Endodermal cell (in vitro differentiated cells): ENCODE measurements at regions not wholly inside any gene's neighbourhood (a gene's known extent, or its start where the extent isn't known, plus 50 kb on each side); places are given as distances from the start of the nearest gene placed in this dataset.

Source experiments
- DNase-seq: peaks from one replicate; pipeline ENCODE4 v3.0.0-alpha.2; 2017
- H3K27ac ChIP-seq: 2 replicates; pipeline ENCODE4 v1.5.1; 2013; ENCODE audit warnings: mild to moderate bottlenecking, low read depth, low read length, moderate library complexity
- H3K27me3 ChIP-seq: 2 replicates; pipeline ENCODE4 v1.6.1; 2013; ENCODE audit warnings: mild to moderate bottlenecking, low read length, moderate library complexity; ENCODE audit not compliant: insufficient read depth, control insufficient read depth, poor library complexity, severe bottlenecking
- H3K36me3 ChIP-seq: 2 replicates; pipeline ENCODE4 v1.7.0; 2013; ENCODE audit warnings: mild to moderate bottlenecking, low read length, moderate library complexity; ENCODE audit not compliant: control insufficient read depth, insufficient read depth
- H3K4me1 ChIP-seq: one replicate; pipeline ENCODE4 v1.7.0; 2013; ENCODE audit warnings: low read length; ENCODE audit not compliant: control insufficient read depth, insufficient read depth
- H3K4me3 ChIP-seq: 2 replicates; pipeline ENCODE4 v1.5.1; 2013; ENCODE audit warnings: mild to moderate bottlenecking, low read length, moderate library complexity
- H3K9ac ChIP-seq: 2 replicates; pipeline ENCODE4 v1.6.1; 2013; ENCODE audit warnings: mild to moderate bottlenecking, low read length, moderate library complexity; ENCODE audit not compliant: poor library complexity, severe bottlenecking; ENCODE audit errors: extremely low read depth
- H3K9me3 ChIP-seq: 2 replicates; pipeline ENCODE4 v1.6.1; 2013; ENCODE audit warnings: mild to moderate bottlenecking, low read length, moderate library complexity; ENCODE audit not compliant: control insufficient read depth
- H3K27ac Mint-ChIP-seq: 2 replicates; pipeline ENCODE4 v1.8.0; 2020; ENCODE audit warnings: mixed read lengths
- H3K27me3 Mint-ChIP-seq: 2 replicates; pipeline ENCODE4 v1.8.0; 2021; ENCODE audit warnings: mild to moderate bottlenecking, mixed read lengths; ENCODE audit not compliant: insufficient read depth
- H3K36me3 Mint-ChIP-seq: 2 replicates; pipeline ENCODE4 v1.8.0; 2020; ENCODE audit warnings: low read depth, mixed read lengths
- H3K4me1 Mint-ChIP-seq: 2 replicates; pipeline ENCODE4 v1.8.0; 2020; ENCODE audit warnings: mixed read lengths
- H3K4me3 Mint-ChIP-seq: 2 replicates; pipeline ENCODE4 v1.8.0; 2020; ENCODE audit warnings: mild to moderate bottlenecking, moderate library complexity, mixed read lengths
- H3K9me3 Mint-ChIP-seq: 2 replicates; pipeline ENCODE4 v1.8.0; 2020; ENCODE audit warnings: mild to moderate bottlenecking, mixed read lengths
- WGBS, 2 experiments: methylation state at CpG; one replicate each; pipeline versions ENCODE4 v1.1.5 to v1.1.7; 2013; ENCODE audit warnings: missing lambda C conversion rate in 2 of 2, mixed read lengths in 1 of 2; ENCODE audit not compliant: insufficient coverage in 1 of 2, insufficient read length in 1 of 2; 5-methylcytosine and 5-hydroxymethylcytosine counted together
- TF ChIP-seq, protein P1 (sequence below): fragments of 200-600 bp; sonication (generic); conservative IDR thresholded peaks from 2 replicates; pipeline ENCODE4 v1.5.0; 2021; ENCODE audit warnings: antibody characterized with exemption, mild to moderate bottlenecking

DNA sequence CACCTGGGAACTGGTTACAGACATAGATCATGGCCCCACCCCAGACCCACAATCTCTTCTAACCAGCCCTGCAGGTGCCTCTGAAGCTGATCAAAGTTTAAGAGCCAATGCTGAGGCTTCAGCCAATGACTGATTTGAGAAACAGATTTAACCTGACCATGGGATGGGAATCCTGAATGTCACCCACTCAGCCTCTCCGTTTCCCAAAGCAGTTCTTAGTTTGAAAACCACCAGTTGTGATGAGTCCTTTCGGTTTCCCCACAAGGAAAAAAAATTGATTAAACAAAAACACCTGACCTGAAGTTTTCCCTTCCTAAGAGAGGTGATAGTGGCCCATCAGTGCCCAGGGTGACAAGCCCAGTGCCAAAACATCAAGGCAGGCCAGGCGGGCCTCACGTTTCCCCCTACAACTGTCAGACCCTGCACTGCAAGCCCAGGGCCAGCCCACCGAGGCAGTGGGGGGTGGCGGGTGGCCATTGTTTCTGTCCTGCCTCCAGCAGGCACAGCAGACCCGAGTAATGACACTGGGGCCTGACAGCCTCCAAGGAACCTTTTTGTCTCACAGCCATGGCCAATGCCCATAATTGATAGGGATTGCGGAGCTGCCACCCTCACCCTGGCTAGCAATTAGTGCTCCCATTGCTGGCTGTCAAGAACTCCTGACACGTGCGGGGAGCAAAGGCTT lies 75.4 kb upstream of the ZMIZ1 start:
- 77 to 79% methylated on average over 8 to 10 of the region's 10 CpGs for WGBS, 2 experiments
- H3K27me3 ChIP-seq: no peaks in the 10 kb centered on the region
- H3K4me1 Mint-ChIP-seq: peaks cover 7% of the 10 kb centered on the region
- no peaks in the 10 kb centered on the region for H3K27me3 Mint-ChIP-seq
- H3K27ac ChIP-seq: peak overlapping the region; percentile 32
- H3K9me3 Mint-ChIP-seq: peaks cover 3% of the 10 kb centered on the region
- no peak overlapping the region for H3K27ac Mint-ChIP-seq
- no peak overlapping the region for H3K9ac ChIP-seq
- TF ChIP-seq, protein P1, sequence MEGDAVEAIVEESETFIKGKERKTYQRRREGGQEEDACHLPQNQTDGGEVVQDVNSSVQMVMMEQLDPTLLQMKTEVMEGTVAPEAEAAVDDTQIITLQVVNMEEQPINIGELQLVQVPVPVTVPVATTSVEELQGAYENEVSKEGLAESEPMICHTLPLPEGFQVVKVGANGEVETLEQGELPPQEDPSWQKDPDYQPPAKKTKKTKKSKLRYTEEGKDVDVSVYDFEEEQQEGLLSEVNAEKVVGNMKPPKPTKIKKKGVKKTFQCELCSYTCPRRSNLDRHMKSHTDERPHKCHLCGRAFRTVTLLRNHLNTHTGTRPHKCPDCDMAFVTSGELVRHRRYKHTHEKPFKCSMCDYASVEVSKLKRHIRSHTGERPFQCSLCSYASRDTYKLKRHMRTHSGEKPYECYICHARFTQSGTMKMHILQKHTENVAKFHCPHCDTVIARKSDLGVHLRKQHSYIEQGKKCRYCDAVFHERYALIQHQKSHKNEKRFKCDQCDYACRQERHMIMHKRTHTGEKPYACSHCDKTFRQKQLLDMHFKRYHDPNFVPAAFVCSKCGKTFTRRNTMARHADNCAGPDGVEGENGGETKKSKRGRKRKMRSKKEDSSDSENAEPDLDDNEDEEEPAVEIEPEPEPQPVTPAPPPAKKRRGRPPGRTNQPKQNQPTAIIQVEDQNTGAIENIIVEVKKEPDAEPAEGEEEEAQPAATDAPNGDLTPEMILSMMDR: no peak
- no peak overlapping the region for H3K4me3 ChIP-seq
- no peak overlapping the region for H3K4me3 Mint-ChIP-seq
- no peak for DNase-seq
- no peaks in the 10 kb centered on the region for H3K36me3 Mint-ChIP-seq
- no peaks in the 10 kb centered on the region for H3K36me3 ChIP-seq
- H3K9me3 ChIP-seq: no peaks in the 10 kb centered on the region
- no peaks in the 10 kb centered on the region for H3K4me1 ChIP-seq

- TF ChIP-seq, protein P1: no peak
- Mint-ChIP-seq H3K4me1 (peaks cover 7% of the 10 kb centered on the region), H3K27ac (no peak overlapping the region), H3K4me3 (no peak overlapping the region), H3K9me3 (no peaks in the 10 kb centered on the region), H3K27me3 (no peaks in the 10 kb centered on the region), H3K36me3 (no peaks in the 10 kb centered on the region)
- no peak overlapping the region for H3K4me3 ChIP-seq
- no peaks in the 10 kb centered on the region for H3K4me1 ChIP-seq
- WGBS, 2 experiments: 91 to 94% methylated on average over 5 to 14 of the region's 14 CpGs
- no peak for DNase-seq
- H3K36me3 ChIP-seq: no peaks in the 10 kb centered on the region
- no peak overlapping the region for H3K27ac ChIP-seq
- H3K9ac ChIP-seq: no peak overlapping the region
- H3K9me3 ChIP-seq: no peaks in the 10 kb centered on the region
- no peaks in the 10 kb centered on the region for H3K27me3 ChIP-seq
Observed at GRCh38 chr10:78995987-78996791, 72.6 kb upstream of the ZMIZ1 start.

- DNase-seq: no peak
- Histone ChIP-seq H3K4me3 (no peak overlapping the region), H3K36me3 (no peaks in the 10 kb centered on the region), H3K9ac (no peak overlapping the region), H3K27ac (no peak overlapping the region), H3K4me1 (no peaks in the 10 kb centered on the region), H3K9me3 (no peaks in the 10 kb centered on the region), H3K27me3 (no peaks in the 10 kb centered on the region)
- no peaks in the 10 kb centered on the region for H3K27me3 Mint-ChIP-seq
- TF ChIP-seq, protein P1: no peak
- no peaks in the 10 kb centered on the region for H3K36me3 Mint-ChIP-seq
- no peak overlapping the region for H3K4me3 Mint-ChIP-seq
- no peaks in the 10 kb centered on the region for H3K9me3 Mint-ChIP-seq
- H3K4me1 Mint-ChIP-seq: peaks cover 7% of the 10 kb centered on the region
- WGBS, 2 experiments: 80 to 89% methylated on average over 2 to 3 of the region's 3 CpGs
- no peak overlapping the region for H3K27ac Mint-ChIP-seq
Observed at GRCh38 chr10:78996792-78997129, 72.0 kb upstream of the ZMIZ1 start.
